K562 (cell line): ENCODE measurements at regions not wholly inside any gene's neighbourhood (a gene's known extent, or its start where the extent isn't known, plus 50 kb on each side); places are given as distances from the start of the nearest gene placed in this dataset.

ENCODE experiments used
- ATAC-seq: fragments of 200-7000 bp; cut with Tn5 transposase; 3 replicates; pipeline ENCODE4 v1.9.1; 2020; ENCODE audit warnings: moderate library complexity
- BruUV-seq: library from RNA; stranded (reverse); fragments of 400-500 nt; replicated peaks from 2 replicates; lab custom pipeline; 2021; lab: Mats Ljungman, UMichigan
- CTCF ChIA-PET: fragments of 300-600 bp; formaldehyde crosslinking; extraction: SDS; loops from one replicate; lab custom pipeline; 2021; ENCODE audit warnings: low intra/inter-chr PET ratio; lab: Yijun Ruan, JAX
- POLR2A ChIA-PET: fragments of 300-600, 350-650 bp; sonication (Branson Sonifier 250); formaldehyde crosslinking; extraction: SDS; loops from one replicate; lab custom pipeline; 2021; ENCODE audit warnings: antibody characterized with exemption, inconsistent platforms; lab: Yijun Ruan, JAX
- DNase-seq, 4 experiments: peaks; one replicate each; pipeline versions ENCODE4 v3.0.0 to v3.0.0-alpha.2; 2011 to 2018; ENCODE audit warnings: low spot score in 3 of 4, mixed read lengths in 3 of 4; ENCODE audit errors: extremely low read depth in 1 of 4
- FAIRE-seq: peaks from 2 replicates; lab custom pipeline; 2011; peaks lifted over from hg19 to GRCh38; lab: Jason Lieb, UNC
- H2AFZ ChIP-seq: 2 replicates; pipeline ENCODE4 v1.6.0; 2011; ENCODE audit warnings: low read depth, low read length, control low read depth, inconsistent platforms
- H3K27ac ChIP-seq: fragments of 200-600 bp; 3 replicates; pipeline ENCODE4 v1.8.0; 2011; ENCODE audit warnings: low read depth, mild to moderate bottlenecking, control low read depth, inconsistent platforms, low read length, moderate library complexity, mixed read lengths; ENCODE audit errors: extremely low read depth
- H3K27me3 ChIP-seq, 2 experiments: fragments of 300-600 bp in 1 of 2; 2 replicates in 1 of 2; 3 replicates in 1 of 2; pipeline versions ENCODE4 v1.6.0 to v1.8.0; 2011; ENCODE audit warnings: inconsistent platforms in 2 of 2, low read length in 2 of 2, mild to moderate bottlenecking in 1 of 2, mixed read lengths in 1 of 2, moderate library complexity in 1 of 2; ENCODE audit not compliant: control insufficient read depth in 2 of 2, insufficient read depth in 2 of 2
- H3K36me3 ChIP-seq: fragments of 300-600 bp; 3 replicates; pipeline ENCODE4 v1.8.0; 2011; ENCODE audit warnings: mild to moderate bottlenecking, low read length, inconsistent platforms; ENCODE audit not compliant: control insufficient read depth, insufficient read depth
- H3K4me1 ChIP-seq, 2 experiments: fragments of 200-600 bp in 1 of 2; replicated peaks in 1 of 2; 2 replicates in 1 of 2; 3 replicates in 1 of 2; pipeline versions ENCODE4 v1.5.1 to v1.8.0; 2011; ENCODE audit warnings: inconsistent platforms in 2 of 2, low read length in 2 of 2, mild to moderate bottlenecking in 1 of 2, mixed read lengths in 1 of 2, moderate library complexity in 1 of 2; ENCODE audit not compliant: control insufficient read depth in 2 of 2, insufficient read depth in 2 of 2
- H3K4me2 ChIP-seq: 2 replicates; pipeline ENCODE4 v1.6.1; 2011; ENCODE audit warnings: low read length, control low read depth, inconsistent platforms, mixed read lengths; ENCODE audit not compliant: insufficient read depth
- H3K4me3 ChIP-seq: fragments of 200-600 bp; sonication (generic), shearing (Covaris generic); 2 replicates; pipeline ENCODE4 v1.5.1; 2016; ENCODE audit warnings: control low read depth, inconsistent platforms
- H3K79me2 ChIP-seq: fragments of 200-600 bp; 3 replicates; pipeline ENCODE4 v1.8.0; 2011; ENCODE audit warnings: low read length, inconsistent platforms; ENCODE audit not compliant: control insufficient read depth, insufficient read depth
- H3K9ac ChIP-seq, 2 experiments: 2 replicates each; pipeline versions ENCODE4 v1.6.0 to v1.6.1; 2011; ENCODE audit warnings: low read depth in 2 of 2, low read length in 2 of 2, control low read depth in 1 of 2, inconsistent platforms in 1 of 2, mild to moderate bottlenecking in 1 of 2, mixed read lengths in 1 of 2; ENCODE audit not compliant: insufficient read depth in 1 of 2
- H3K9me1 ChIP-seq: one replicate; pipeline ENCODE4 v1.6.0; 2011; ENCODE audit warnings: inconsistent platforms, mild to moderate bottlenecking, low read length, moderate library complexity; ENCODE audit not compliant: control insufficient read depth, insufficient read depth
- H3K9me3 ChIP-seq: replicated peaks from 2 replicates; pipeline ENCODE4 v1.5.1; 2011; ENCODE audit warnings: low read depth, low read length, inconsistent platforms; ENCODE audit not compliant: control insufficient read depth, insufficient read depth
- H4K20me1 ChIP-seq: replicated peaks from 2 replicates; pipeline ENCODE4 v1.6.1; 2011; ENCODE audit warnings: low read length, inconsistent platforms, mixed read lengths; ENCODE audit not compliant: control insufficient read depth, insufficient read depth
- E2F5 ChIP-seq: sonication (generic); formaldehyde crosslinking; IDR thresholded peaks from 2 replicates; pipeline ENCODE4 v1.8.0; 2022; ENCODE audit warnings: mild to moderate bottlenecking, missing genetic modification reagents
- ELK1 ChIP-seq: sonication (generic); formaldehyde crosslinking; IDR thresholded peaks from 2 replicates; pipeline ENCODE4 v1.8.1; 2022; ENCODE audit warnings: missing genetic modification reagents
- GABPB1 ChIP-seq: sonication (generic); formaldehyde crosslinking; IDR thresholded peaks from 2 replicates; pipeline ENCODE4 v1.8.0; 2022; ENCODE audit warnings: mild to moderate bottlenecking, missing genetic modification reagents
- GABPB2 ChIP-seq: fragments of 250-450 bp; sonication (Bioruptor Pico); conservative IDR thresholded peaks from 2 replicates; pipeline ENCODE4 v1.5.1; 2021; ENCODE audit warnings: mild to moderate bottlenecking
- NR3C1 ChIP-seq: sonication (generic); formaldehyde crosslinking; IDR thresholded peaks from 2 replicates; pipeline ENCODE4 v1.8.1; 2022; ENCODE audit warnings: missing genetic modification reagents
- PCBP2 ChIP-seq: fragments of 200-400 bp; formaldehyde crosslinking; IDR thresholded peaks from 2 replicates; pipeline ENCODE4 v1.6.1; 2018; ENCODE audit warnings: low read length, low read depth, mild to moderate bottlenecking, moderate library complexity; ENCODE audit not compliant: poor library complexity, severe bottlenecking
- TBP ChIP-seq: optimal IDR thresholded peaks from 2 replicates; pipeline ENCODE3; 2011; ENCODE audit warnings: low read depth, low read length, improper control_type of control experiment
- TEAD4 ChIP-seq, 2 experiments: sonication (generic) in 1 of 2; formaldehyde crosslinking in 1 of 2; IDR thresholded peaks; 2 replicates each; pipeline versions ENCODE4 v1.6.1 to v1.8.0; 2012 to 2022; ENCODE audit warnings: borderline replicate concordance in 1 of 2, inconsistent platforms in 1 of 2, low read length in 1 of 2, mild to moderate bottlenecking in 1 of 2, missing genetic modification reagents in 1 of 2
- WHSC1 ChIP-seq: IDR thresholded peaks from one replicate; pipeline ENCODE4 v1.6.1; 2012; ENCODE audit warnings: low read length, control low read depth, inconsistent platforms
- ZNF140 ChIP-seq: fragments of 250-450 bp; sonication (Bioruptor Pico); IDR thresholded peaks from 2 replicates; pipeline ENCODE4 v1.8.0; 2021; ENCODE audit warnings: moderate library complexity, mild to moderate bottlenecking, inconsistent platforms
- ZNF511 ChIP-seq: sonication (generic); formaldehyde crosslinking; IDR thresholded peaks from 2 replicates; pipeline ENCODE4 v1.8.0; 2022; ENCODE audit warnings: mild to moderate bottlenecking, missing genetic modification reagents
- ZNF696 ChIP-seq: fragments of 250-450 bp; sonication (Bioruptor Pico); conservative IDR thresholded peaks from 2 replicates; pipeline ENCODE4 v1.4.0; 2020; ENCODE audit warnings: mild to moderate bottlenecking, moderate library complexity
- WGBS: fragments of 100-300 bp; shearing (Covaris generic); methylation state at CpG from one replicate; pipeline ENCODE4 v1.1.6; 2016; ENCODE audit warnings: low coverage, mixed read lengths; ENCODE audit not compliant: insufficient coverage; ENCODE audit errors: missing lambda C conversion rate; 5-methylcytosine and 5-hydroxymethylcytosine counted together
- in situ Hi-C: fragments of 300-500 bp; cut with MboI; formaldehyde crosslinking; loops from 4 replicates; pipeline ENCODE4 v1.15.0; 2018; ENCODE audit warnings: inconsistent platforms, mixed read lengths
- intact Hi-C: fragments of 100-400 bp; cut with micrococcal nuclease; formaldehyde crosslinking; loops from 2 replicates; pipeline ENCODE4 v1.14.2; 2022

GRCh38 chr1:181344091-181344490 is 139.2 kb upstream of the CACNA1E start:
- Histone ChIP-seq H3K36me3 (no peaks in the 10 kb centered on the region), H3K9me3 (no peaks in the 10 kb centered on the region), H3K79me2 (no peaks in the 10 kb centered on the region), H3K27ac (no peak overlapping the region), H3K4me2 (no peak overlapping the region), H3K27me3 (peaks cover 0 to 38% of the 10 kb centered on the region in 2 experiments; a peak in 3 of 5 replicates), H4K20me1 (no peaks in the 10 kb centered on the region), H3K9me1 (no peaks in the 10 kb centered on the region), H3K4me1 (no peaks in the 10 kb centered on the region), H2AFZ (no peak overlapping the region), H3K9ac (no peak overlapping the region), H3K4me3 (no peak overlapping the region)
- in situ Hi-C loops = no loop called here
- no peak for ATAC-seq
- no peak for FAIRE-seq
- intact Hi-C loops = no loop called here
- 0% methylated on average over 3 of the region's 3 CpGs for WGBS
- no peak for TF ChIP-seq ZNF511 (CRISPR knock-in tag)
- TF ChIP-seq ELK1 (CRISPR knock-in tag) = no peak
- TF ChIP-seq TBP = no peak
- no peak for TF ChIP-seq GABPB1 (CRISPR knock-in tag)
- TF ChIP-seq E2F5 (CRISPR knock-in tag) = no peak
- no peak for TF ChIP-seq ZNF696 (CRISPR knock-in tag)
- no peak for TF ChIP-seq NR3C1 (CRISPR knock-in tag)
- TF ChIP-seq TEAD4 (IDR thresholded peaks at IDR 0.05; ENCODE audit: low read length) = no peak
- TF ChIP-seq TEAD4 (CRISPR knock-in tag; IDR thresholded peaks at IDR 0.05; ENCODE audit: borderline replicate concordance) = no peak
- no peak for TF ChIP-seq ZNF140
- TF ChIP-seq GABPB2 (CRISPR knock-in tag) = no peak
- TF ChIP-seq WHSC1 = no peak
- no peak for TF ChIP-seq PCBP2
- no peak for DNase-seq
- ChIA-PET CTCF (no interaction called here), POLR2A (no interaction called here)
- no TSS peak for BruUV-seq
